DMS 273 (cell line): ENCODE measurements at regions not wholly inside any gene's neighbourhood (a gene's known extent, or its start where the extent isn't known, plus 50 kb on each side); places are given as distances from the start of the nearest gene placed in this dataset.
A peak's percentile ranks its signal among the peaks of the same experiment; 100 is the strongest.

Experiments used
- DNase-seq: peaks from one replicate; lab custom pipeline; 2025; ENCODE audit not compliant: unreplicated experiment; lab: John Stamatoyannopoulos, UW

DNA sequence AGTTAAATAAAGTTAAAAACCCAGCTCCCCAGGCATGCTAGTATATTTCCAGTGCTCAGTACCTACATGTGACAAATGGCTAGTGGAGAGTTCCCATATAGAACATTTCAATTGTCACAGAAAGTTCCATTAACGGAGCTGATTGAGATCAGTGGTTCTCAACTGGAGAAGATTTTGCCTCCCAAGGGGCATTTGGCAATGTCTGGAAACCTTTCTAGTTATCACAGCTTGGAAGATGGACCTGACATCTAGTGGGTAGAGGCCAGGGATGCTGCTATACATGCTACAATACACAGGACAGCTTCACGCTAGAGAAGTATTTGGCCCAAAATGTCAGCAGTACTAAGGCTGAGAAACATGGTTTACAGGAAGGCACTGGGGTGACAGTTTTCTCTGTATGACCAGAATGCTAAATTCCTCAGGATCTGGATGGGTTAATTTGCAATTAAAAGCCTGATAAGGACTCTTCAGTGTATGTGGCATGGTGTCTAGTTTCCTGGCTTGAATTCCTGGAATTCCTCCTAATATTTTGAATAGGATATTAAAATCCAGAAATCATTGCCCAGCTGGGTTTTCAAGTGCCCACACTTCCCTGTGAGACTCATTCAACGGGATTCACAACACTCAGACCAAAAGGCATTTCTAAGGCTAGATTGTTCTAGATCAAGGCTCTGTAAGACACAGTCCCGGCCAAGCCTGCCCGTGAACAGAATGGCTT, 84.7 kb upstream of the SALL4 start:
- DNase-seq = no peak

DNA sequence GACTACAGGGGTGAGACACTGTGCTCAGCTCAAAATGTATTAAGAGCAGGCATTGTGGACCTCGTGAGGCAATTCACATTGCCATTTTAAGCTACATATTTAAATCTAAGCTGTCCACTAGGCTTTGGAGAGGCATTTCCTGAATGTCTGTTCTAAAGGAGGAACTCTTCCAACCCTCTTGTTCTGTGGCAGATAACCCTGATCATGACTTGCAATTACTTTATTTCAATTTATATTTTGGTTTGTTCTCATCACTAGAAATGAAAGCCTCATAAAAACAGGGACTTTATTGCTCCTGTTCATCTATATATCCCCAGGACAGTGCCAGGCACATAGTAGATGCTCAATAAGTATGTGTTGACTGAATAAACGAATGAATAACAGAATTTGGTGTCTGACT, 84.0 kb upstream of the SALL4 start:
- DNase-seq = no peak

DNA sequence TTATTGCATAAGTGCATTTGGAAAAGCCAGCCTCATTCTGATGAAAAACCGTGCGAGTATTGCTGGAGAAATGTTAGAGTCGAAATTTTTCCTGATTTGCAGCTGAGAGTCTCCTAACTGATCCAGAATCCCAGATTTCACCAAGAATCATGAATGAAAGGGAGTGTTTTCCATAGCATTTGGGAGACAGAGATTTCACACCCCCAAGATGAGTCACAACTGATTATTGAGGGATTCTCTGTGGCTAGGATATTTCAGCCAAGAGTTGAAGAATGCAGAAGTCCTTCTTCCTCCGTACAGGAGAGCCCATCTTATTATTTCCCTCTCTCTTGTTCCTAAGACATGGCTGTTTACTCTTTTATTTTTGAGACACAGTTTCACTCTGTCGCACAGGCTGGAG, 82.2 kb upstream of the SALL4 start:
- no peak for DNase-seq

DNA sequence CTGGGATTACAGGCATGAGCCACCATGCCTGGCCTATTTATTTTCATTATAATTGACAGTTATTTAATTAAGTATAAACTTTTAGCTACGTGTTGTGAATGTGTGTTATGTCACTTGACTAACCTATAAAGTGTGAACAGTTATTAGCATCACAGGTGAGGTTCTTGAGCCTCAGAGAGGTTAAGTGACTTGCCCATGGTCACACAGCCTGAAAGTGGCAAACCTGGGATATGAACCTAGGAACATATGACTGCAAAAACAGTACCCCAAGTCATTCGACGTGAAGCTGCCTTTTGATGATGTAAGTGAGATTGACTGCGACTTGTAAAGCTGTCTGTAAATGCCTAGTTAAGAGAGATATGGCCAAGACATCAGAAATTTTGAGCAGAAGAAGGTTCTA, 77.9 kb upstream of the SALL4 start:
- no peak for DNase-seq

DNA sequence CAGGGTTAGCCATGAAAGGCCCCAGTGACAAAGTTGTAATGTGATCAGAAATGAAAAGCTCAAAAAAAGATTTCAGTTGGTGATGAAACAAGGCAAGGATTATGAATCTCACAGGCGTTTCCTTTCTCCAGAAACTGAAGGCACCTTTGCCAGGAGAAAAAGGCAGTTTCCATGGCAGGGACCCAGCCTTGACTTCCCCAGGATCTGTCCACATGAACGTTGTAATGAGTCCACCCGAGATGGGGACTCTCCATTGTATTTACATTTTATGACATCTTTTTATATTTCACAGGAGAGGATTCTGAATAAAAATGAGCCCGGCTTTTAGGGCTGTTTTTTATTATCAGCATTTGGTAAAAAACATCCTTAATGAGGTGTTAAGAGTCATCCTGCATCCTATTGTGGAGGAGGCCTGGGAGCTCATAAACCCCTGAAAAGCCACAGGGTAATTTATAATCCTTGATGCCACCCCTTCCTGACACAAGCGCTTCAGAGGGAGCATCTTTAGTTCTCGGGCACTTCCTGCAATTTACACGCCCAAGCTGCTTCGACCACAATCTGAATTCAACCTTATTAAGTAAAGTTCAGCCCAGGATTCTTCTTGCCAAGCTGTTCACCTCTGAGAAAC, 74.1 kb upstream of the SALL4 start:
- DNase-seq = peak; percentile 32

DNA sequence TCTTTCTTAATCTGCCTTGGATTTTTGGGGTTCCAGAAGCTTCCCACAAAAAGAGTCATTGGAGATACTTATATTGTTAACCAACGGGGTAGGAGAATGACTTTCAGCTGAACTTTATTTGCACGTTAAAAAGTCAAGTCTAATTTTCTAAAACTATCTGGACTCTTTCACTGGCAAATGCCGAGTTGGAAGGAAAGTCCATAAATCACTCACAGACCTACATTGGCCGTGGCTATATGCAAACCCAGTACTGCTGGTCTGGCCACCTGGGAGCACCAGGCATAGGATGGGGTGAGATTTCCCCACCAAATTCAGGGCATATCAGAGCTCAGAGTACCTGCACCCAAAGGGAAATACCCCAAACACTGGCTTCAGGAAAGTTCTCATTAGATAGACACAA, 71.3 kb upstream of the SALL4 start:
- no peak for DNase-seq

DNA sequence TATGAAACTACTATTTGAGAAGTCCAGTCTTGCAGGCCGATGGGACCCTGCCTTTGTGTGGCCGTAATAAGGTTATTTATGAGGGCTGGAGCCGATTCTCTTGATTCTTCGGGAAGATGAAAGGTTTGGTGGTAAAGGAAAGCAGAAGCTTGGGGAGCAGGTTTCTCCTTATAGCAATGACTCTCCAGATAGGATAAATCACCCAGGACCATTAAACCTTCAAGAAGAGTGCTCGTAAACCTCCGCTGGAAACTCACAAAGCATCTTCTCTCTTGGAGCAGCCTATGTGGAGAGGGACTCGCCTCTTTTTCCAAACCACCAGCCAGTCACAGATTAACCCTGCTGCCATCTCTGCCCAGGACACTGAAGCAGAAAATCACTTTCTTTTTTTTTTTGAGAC, 69.6 kb upstream of the SALL4 start:
- no peak for DNase-seq

DNA sequence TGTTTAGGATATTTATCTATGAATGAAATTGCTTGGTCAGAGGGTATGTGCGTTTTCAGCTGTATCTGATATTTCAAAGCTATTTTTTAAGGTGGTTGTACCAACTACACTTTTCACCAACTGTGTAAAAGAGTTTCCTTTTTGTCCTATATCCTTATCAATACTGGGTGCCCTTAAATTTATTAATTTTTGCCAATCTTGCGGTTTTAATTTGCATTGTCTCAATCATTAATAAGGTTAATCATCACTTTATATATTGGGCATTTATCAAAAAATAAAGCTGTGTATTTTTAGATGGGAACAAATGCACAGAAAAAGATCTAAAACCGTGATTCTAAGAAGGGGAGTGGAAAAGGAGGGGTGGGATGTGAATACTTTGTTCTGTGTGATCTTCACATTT, 66.7 kb upstream of the SALL4 start:
- DNase-seq = no peak

DNA sequence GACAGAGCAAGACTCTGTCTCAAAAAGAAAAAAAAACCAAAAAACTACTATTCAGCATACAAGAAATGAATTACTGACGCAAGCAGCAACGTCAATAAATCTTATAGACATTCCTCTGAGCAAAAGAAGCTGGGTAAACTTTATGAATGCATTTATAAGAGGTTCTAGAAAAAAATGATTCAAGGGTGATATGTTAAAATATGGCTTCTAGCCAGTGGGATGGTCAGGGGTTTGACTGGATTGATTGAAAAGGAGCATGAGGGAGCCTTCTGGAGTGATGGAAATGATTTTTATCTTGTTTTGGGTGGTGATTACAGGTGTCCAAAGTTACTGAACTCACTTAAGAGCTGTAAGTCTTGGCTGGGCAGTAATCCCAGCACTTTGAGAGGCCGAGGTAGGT, 64.9 kb upstream of the SALL4 start:
- DNase-seq = no peak

DNA sequence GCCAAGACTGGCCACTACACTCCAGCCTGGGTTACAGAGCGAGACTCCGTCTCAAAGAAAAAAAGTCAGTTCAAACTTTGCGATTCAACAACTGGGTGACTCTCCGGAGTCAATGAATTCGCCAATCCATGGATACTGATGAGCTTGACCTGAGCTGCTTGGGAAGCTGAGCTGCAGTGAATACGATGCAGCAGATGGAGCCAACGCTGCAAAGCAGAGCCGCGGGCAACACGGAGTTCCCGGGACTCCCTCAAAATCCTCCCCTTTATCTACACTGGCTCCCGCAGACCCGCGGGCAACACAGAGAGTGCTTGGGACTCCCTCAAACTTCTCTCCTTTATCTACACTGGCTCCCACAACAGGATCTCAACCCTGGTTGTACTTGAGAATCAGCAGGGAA, 62.6 kb upstream of the SALL4 start:
- DNase-seq = no peak

DNA sequence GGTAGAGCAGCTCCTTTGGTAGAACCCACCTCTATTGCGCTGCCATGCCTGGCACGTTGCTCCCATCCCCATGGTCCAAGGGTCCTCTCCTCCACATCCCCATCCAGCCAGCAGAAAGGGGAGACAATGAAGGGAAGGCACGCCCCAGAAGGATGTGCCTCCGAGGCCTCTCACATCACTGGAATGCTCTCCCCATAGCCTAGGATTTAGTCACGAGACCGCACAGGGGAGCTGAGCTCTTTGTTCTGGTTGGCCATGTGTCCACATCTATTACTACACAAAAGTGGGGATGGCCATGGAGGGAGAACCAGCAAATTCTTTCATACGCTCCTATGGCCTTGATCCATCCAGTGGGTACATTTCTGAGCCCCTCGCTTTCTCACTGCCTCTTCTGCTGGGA, 60.5 kb upstream of the SALL4 start:
- DNase-seq = no peak

DNA sequence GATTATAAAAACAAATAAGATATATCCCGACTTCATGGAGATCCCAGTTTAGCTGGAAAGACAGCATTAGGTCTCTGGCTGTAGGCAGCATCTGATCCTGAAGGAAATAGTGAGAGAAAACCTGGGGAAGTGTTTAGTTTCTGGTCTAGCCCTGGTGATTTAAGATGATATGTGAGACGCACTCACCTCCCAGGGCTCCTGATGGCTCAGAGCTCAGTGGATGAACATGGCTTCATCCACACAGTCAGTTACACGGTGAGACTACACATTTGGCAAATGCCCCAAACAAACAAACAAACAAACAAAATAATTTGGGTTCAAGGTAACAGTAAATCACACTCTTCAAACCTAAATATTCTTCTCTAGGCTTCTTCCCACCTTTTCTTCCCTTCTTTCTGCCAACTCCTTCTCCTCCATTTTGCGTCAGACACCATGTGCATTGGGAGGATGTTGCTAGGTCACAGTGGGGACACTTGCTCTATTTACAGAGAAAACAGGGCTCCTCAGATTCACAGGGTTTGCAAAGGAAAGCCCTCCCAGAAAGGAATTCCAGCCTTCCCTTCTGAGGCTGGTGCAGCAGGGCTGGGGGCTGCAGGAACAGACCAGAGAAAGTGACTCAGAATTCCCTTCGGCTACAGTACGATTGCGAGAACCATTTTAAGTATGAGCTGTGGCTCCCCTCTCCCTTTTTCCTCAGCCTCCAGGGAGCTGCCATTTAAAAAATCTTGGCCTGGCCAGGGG, 59.6 kb upstream of the SALL4 start:
- no peak for DNase-seq

DNA sequence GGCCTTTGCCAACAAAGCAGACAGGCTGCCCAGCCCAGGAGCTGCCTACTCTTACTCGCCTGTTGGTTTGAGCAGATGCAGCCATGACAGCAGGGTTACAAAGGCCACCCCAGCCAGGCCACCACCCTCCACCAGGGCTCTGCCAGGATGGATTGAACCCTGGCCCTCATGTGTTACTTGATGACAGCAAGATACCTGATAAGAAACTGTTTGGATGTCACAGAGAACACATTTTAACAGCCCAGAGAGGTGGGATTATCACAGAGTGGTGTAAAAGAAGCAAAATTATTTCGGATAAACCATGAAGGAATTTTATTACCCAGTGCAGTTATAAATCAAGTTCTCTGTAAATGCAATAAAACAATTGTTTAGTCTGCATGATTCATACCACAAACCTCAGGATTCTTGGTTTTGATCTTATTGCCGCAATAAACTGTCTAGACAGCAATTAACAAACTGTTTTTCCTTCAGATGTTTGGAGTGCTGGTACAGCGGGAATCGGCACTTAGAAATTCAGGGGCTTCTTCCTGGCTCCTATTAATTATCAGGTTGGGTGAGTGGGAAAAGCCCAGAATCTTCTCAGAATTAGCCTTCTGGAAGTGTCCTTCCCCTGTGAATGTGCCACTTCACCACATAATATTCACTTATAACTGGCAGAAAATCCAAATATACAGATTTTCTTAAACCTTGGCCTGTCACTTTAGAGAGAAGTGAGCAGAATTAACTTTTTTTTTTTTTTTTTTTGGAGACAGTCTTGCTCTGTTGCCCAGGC, 58.0 kb upstream of the SALL4 start:
- no peak for DNase-seq

DNA sequence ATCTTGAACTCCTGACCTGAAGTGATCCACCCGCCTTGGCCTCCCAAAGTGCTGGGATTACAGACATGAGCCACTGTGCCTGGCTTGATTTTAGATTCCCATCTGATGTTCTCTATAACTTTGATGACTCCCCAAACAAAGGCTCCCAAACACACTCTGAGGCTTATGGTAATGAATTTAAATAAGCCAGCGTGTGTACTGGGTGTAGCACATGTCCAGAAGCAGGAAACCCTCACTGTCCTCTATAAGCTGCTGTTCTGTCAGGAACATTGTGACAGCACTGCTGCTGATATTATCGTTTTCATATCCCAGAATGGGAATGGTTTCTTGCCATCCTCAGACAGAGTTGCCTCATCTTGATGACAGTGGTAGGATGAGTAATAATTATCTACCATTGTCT, 54.1 kb upstream of the SALL4 start:
- no peak for DNase-seq

DNA sequence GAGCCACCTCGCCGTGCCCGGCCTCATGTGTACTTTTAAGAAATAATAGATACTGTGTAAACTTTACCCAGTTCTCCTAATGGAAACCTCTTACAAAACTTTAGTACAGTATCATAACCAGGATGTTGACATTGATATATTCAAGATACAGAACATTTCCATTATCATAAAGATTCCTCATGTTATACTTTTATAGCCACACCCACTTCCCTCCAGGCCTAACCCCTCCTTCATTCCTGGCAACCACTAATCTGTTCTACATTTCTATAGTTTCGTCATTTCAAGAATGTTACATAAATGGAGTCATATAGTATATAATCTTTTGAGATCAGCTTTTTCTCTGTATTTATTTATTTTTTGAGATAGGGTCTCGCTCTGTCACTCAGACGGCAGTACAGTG, 52.6 kb upstream of the SALL4 start:
- no peak for DNase-seq
